DMS53 (cell line): ENCODE measurements at regions not wholly inside any gene's neighbourhood (a gene's known extent, or its start where the extent isn't known, plus 50 kb on each side); places are given as distances from the start of the nearest gene placed in this dataset.

Experiments used
- DNase-seq: peaks from one replicate; lab custom pipeline; 2025; lab: John Stamatoyannopoulos, UW

GRCh38 chr4:45985038-45985437, 138.8 kb downstream of the GABRG1 start:
- no peak for DNase-seq

GRCh38 chr4:45971108-45971507, 152.7 kb downstream of the GABRG1 start:
- peak; percentile 38 for DNase-seq

- no peak for DNase-seq
These were observed 166.5 kb downstream of the GABRG1 start for GRCh38 chr4:45957353-45957752.

GRCh38 chr4:45954276-45954675, 169.6 kb downstream of the GABRG1 start:
- no peak for DNase-seq

- no peak for DNase-seq
These were observed 172.7 kb downstream of the GABRG1 start for GRCh38 chr4:45951153-45951552.

GRCh38 chr4:45946699-45947098, 177.2 kb downstream of the GABRG1 start:
- no peak for DNase-seq

- DNase-seq = peak; percentile 75
These were observed 179.9 kb downstream of the GABRG1 start for GRCh38 chr4:45944000-45944399.

GRCh38 chr4:45939056-45939455, 184.8 kb downstream of the GABRG1 start:
- DNase-seq = no peak

GRCh38 chr4:45931154-45931553, 192.7 kb downstream of the GABRG1 start:
- peak; percentile 28 for DNase-seq

GRCh38 chr4:45927641-45928040, 196.2 kb downstream of the GABRG1 start:
- no peak for DNase-seq

- DNase-seq = no peak
These were observed 198.0 kb downstream of the GABRG1 start for GRCh38 chr4:45925809-45926208.

GRCh38 chr4:45920861-45921260, 203.0 kb downstream of the GABRG1 start:
- no peak for DNase-seq

- no peak for DNase-seq
These were observed 213.3 kb downstream of the GABRG1 start for GRCh38 chr4:45910511-45910910.

- no peak for DNase-seq
These were observed 225.8 kb downstream of the GABRG1 start for GRCh38 chr4:45897946-45898585.

GRCh38 chr4:45883421-45883820, 240.4 kb downstream of the GABRG1 start:
- DNase-seq = no peak

GRCh38 chr4:45876235-45876890, 247.5 kb downstream of the GABRG1 start:
- no peak for DNase-seq

- DNase-seq = no peak
These were observed 254.7 kb downstream of the GABRG1 start for GRCh38 chr4:45869184-45869583.

- no peak for DNase-seq
These were observed 258.1 kb downstream of the GABRG1 start for GRCh38 chr4:45865781-45866180.

GRCh38 chr4:45855857-45856256, 268.0 kb downstream of the GABRG1 start:
- DNase-seq = no peak

GRCh38 chr4:45846016-45846415, 277.8 kb downstream of the GABRG1 start:
- DNase-seq = no peak

- DNase-seq = no peak
These were observed 282.1 kb downstream of the GABRG1 start for GRCh38 chr4:45841791-45842190.

GRCh38 chr4:45831692-45832091, 292.2 kb downstream of the GABRG1 start:
- DNase-seq = no peak

GRCh38 chr4:45803994-45804393, 319.9 kb downstream of the GABRG1 start:
- DNase-seq = no peak

GRCh38 chr4:45795135-45795534, 328.7 kb downstream of the GABRG1 start:
- no peak for DNase-seq
